ENCODE measurements at regions not wholly inside any gene's neighbourhood (a gene's known extent, or its start where the extent isn't known, plus 50 kb on each side); places are given as distances from the start of the nearest gene placed in this dataset.

GRCh38 chr1:168926236-168926635 lies 180.3 kb upstream of the ATP1B1 start:
- Histone ChIP-seq H3K36me3 (no peaks in the 10 kb centered on the region), H3K4me3 (no peak overlapping the region), H3K27me3 (no peaks in the 10 kb centered on the region), H3K4me1 (peaks cover 8% of the 10 kb centered on the region), H3K27ac (no peak overlapping the region), H3K9me3 (no peaks in the 10 kb centered on the region)
- DNase-seq (no peak), ATAC-seq (no peak)
- no peak for TF ChIP-seq CTCF (IDR thresholded peaks at IDR 0.05)
- intact Hi-C loops (cut with DNase I): no loop called here

GRCh38 chr1:168932539-168932938 lies 174.0 kb upstream of the ATP1B1 start:
- intact Hi-C loops (cut with DNase I): no loop called here
- H3K4me1 ChIP-seq: no peaks in the 10 kb centered on the region
- TF ChIP-seq CTCF (IDR thresholded peaks at IDR 0.05): no peak
- H3K9me3 ChIP-seq: no peaks in the 10 kb centered on the region
- H3K4me3 ChIP-seq: no peak overlapping the region
- H3K27me3 ChIP-seq: no peaks in the 10 kb centered on the region
- no peaks in the 10 kb centered on the region for H3K36me3 ChIP-seq
- no peak for DNase-seq
- no peak overlapping the region for H3K27ac ChIP-seq
- ATAC-seq: no peak

- H3K4me3 ChIP-seq: no peak overlapping the region
- H3K27me3 ChIP-seq: no peaks in the 10 kb centered on the region
- DNase-seq (no peak), ATAC-seq (no peak)
- H3K9me3 ChIP-seq: no peaks in the 10 kb centered on the region
- H3K4me1 ChIP-seq: no peaks in the 10 kb centered on the region
- H3K36me3 ChIP-seq: no peaks in the 10 kb centered on the region
- intact Hi-C loops (cut with DNase I): no loop called here
- no peak overlapping the region for H3K27ac ChIP-seq
- no peak for TF ChIP-seq CTCF (IDR thresholded peaks at IDR 0.05)
These were observed 173.2 kb upstream of the ATP1B1 start for GRCh38 chr1:168933141-168933805.

GRCh38 chr1:168939110-168939946 lies 167.2 kb upstream of the ATP1B1 start:
- TF ChIP-seq CTCF (IDR thresholded peaks at IDR 0.05): no peak
- intact Hi-C loops (cut with DNase I): no loop called here
- Histone ChIP-seq H3K9me3 (no peaks in the 10 kb centered on the region), H3K27ac (no peak overlapping the region), H3K4me3 (no peak overlapping the region), H3K36me3 (no peaks in the 10 kb centered on the region), H3K27me3 (no peaks in the 10 kb centered on the region), H3K4me1 (no peaks in the 10 kb centered on the region)
- no peak for ATAC-seq
- no peak for DNase-seq

- no peak for TF ChIP-seq CTCF (IDR thresholded peaks at IDR 0.05)
- Histone ChIP-seq H3K4me1 (no peaks in the 10 kb centered on the region), H3K9me3 (no peaks in the 10 kb centered on the region), H3K36me3 (no peaks in the 10 kb centered on the region), H3K27me3 (no peaks in the 10 kb centered on the region), H3K27ac (no peak overlapping the region), H3K4me3 (no peak overlapping the region)
- ATAC-seq: no peak
- intact Hi-C loops (cut with DNase I): no loop called here
- no peak for DNase-seq
These were observed 166.6 kb upstream of the ATP1B1 start for GRCh38 chr1:168939947-168940223.
